HG03342 (cell line): ENCODE measurements at regions not wholly inside any gene's neighbourhood (a gene's known extent, or its start where the extent isn't known, plus 50 kb on each side); places are given as distances from the start of the nearest gene placed in this dataset.
"Not testable (repeated sequence)": the region's sequence is repeated elsewhere in the genome, so short reads cannot be mapped to it uniquely, and the experiment has no call there.

ENCODE experiments used
- ATAC-seq: cut with Tn5 transposase; IDR thresholded peaks from one replicate; pipeline ENCODE4 v1.9.1; 2021; ENCODE audit warnings: mild to moderate bottlenecking, moderate library complexity; ENCODE audit not compliant: unreplicated experiment

- ATAC-seq: no peak
Observed at GRCh38 chr2:58634653-58635370, 393.7 kb upstream of the FANCL start.

DNA sequence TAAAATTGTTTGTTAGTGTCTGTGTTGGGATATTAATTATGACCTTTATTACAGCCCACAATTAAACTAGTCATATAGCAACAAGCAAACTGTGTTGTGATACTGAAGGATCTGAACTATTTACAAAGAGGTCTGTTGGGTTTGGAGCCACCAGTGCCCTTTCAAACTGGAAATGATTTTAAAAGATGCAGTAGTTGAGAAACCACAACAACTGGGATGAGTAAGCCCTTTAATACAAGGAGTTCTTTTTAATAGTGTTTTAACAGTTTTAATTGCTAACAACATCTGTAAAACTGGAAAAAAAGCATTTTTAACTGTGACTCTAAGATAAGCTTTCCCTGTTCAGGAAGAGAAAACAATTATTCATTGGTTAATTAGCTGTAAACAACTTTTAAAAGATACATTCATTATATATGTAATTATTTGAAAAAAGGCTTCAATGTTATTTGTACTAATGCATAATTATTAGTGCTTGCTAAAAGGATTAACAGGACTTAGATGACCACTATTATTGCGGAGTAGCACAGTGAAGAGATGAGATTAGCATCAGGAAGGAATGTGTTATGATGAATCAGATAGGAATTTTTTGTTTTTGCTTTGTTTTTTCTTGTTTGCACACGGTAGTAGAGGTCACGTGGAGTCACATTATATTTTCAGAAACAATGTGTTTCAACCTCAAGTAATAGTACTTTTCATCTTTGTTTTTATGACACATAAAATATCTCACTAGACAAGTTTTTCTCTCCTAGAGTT, 392.7 kb upstream of the FANCL start:
- ATAC-seq: no peak

DNA sequence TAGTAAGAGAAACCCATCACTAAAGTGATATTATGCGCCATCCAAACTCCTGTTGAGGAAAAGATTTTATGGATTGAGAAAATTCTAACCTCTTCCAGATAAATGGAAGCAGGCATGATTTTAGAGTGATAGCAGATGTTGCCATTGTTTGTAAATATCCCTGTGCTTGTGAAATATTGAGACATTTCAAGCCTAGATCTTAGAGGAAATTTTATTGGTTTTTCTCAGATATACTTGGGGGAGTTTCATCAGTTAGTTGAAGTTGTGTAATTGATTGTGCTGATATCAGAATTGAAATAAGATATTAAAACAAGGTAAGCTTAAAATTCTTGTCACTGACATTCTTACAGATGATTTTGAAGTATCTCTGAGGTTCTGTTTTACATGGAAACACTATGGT, 390.9 kb upstream of the FANCL start:
- no peak for ATAC-seq

GRCh38 chr2:58629545-58630119, 388.5 kb upstream of the FANCL start:
- no peak for ATAC-seq

DNA sequence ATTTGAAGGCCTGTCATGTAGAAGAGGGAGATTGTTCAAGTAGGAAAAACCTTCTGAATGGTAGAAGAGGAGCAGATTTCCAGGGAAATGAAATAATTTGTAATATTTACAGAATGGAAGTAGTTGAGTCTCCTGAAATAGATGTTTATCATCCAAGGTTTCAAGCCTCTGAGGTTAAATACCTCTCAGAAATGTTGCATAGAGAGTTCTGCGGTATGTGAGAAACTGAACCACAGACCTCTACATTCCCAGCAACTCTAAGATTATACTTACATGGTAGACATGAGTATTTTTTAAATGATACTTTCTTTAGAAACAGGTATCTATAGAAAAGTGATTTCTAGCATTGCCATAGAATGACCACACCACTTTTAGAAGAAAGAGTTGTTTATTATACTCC, 379.8 kb upstream of the FANCL start:
- no peak for ATAC-seq

- no peak for ATAC-seq
Observed at GRCh38 chr2:58620093-58620492, 379.0 kb upstream of the FANCL start.

GRCh38 chr2:58616961-58617360, 375.8 kb upstream of the FANCL start:
- no peak for ATAC-seq

DNA sequence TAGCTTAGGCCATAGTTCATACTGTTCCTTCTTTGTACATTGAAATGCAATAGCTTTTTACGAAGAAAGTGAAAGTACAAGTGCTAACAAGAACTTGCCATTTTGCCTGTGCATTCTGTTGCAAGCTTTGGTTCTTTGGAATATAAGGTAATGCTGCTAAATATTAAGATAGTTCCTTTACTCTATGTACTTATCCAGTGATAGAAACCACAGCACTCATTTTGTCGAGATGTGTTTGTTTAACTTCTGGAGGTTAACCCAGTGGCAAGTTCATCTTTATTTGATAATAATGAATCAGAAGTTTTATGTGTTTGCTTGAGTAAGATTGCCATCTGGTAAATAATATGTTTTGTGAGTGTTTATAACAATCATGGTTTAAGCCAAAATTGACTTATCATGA, 373.1 kb upstream of the FANCL start:
- ATAC-seq: no peak

DNA sequence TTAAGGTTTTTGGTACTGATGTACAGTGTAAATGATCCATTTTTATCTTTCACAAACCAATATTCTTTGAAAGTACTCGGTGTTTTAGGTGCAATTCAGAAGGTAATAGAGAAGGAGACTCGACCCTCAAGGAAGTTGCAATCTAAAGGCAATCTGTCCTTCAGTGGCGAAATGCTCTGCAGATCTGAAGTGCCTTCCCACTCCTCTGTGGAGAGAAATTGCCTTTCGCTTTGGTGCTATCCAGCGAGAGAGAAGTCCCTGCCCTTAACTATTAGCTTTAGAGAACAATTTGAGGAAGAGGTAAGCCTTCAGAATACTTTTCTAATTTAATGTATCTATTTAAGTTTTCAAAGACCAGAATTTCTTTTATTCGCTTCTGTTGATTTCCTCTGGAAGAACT, 371.8 kb upstream of the FANCL start:
- ATAC-seq: no peak

- ATAC-seq: no peak
Observed at GRCh38 chr2:58609326-58609725, 368.2 kb upstream of the FANCL start.

DNA sequence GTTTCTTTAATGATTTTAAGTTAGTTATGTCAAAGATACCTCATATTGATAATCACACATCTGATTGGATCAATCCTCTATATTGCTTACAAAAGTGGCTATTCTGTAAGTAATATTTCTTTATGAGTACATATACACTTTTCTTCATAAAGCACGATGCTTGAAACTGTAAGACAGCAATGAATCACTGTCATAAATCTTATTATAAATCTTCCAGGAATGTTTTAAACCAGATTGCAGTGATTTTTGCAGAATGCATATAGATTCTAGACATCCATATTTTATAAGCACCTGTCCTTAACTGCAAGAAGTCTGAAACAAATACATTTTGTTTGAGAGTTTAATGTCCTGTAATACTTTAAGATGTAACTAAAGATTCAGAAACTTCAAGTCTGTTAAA, 367.0 kb upstream of the FANCL start:
- ATAC-seq: no peak

GRCh38 chr2:58607448-58607847, 366.3 kb upstream of the FANCL start:
- ATAC-seq: no peak

DNA sequence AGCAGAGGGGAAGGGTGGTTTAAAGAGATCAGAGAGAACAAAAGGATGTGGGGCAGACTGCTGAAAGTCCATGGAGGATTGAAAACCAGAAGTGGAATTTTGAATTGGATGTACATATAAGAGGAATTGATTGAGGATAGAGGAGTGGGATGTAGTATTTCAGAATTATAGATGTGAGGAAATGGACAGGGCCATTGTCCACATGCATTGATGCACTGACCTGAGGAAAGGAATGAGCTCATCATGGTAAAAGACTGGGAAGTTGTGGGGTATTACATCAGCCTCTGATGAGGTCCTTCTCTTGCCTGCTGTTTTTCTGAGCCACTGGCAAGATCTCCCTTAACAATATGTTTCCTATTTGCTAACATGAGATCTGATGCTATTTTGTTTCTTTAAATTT, 365.7 kb upstream of the FANCL start:
- no peak for ATAC-seq

- no peak for ATAC-seq
Observed at GRCh38 chr2:58604096-58604495, 363.0 kb upstream of the FANCL start.

DNA sequence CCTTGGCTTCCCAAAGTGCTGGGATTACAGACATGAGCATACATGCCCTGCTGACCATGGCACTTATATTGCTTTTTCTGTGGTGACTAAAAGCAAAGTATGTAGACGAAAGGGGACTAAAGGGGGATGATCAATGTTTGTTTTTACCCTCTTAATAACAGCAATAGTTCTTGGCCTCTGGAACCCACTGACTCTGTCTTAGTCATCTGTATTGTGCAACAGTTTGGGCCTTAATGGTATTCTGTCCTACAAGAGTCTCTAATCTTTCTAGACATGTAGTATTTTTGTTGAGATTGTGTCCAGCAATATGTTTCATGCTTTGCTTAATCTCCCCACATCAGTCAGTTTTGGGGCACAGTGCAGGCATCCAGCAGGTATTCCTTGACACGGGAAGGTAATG, 359.9 kb upstream of the FANCL start:
- no peak for ATAC-seq

DNA sequence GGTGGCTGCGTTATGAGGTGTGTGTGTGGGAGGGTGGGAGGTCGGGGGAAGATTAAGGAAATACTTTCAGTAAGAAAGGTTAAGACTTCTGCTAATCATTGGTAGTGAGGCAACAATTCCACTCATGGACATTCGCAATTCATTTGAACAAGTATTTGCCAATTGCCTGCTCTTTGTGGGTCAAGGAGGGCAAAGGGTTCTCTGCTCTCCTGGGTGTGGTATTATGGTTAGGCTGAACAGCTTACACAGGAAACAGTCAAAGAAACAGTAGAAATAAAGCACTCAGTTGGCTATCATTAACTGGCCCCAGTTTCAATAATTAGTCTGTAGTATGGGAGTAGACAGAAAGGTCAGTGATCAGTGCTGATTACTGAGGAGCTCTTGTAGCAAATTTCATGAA, 357.0 kb upstream of the FANCL start:
- no peak for ATAC-seq

DNA sequence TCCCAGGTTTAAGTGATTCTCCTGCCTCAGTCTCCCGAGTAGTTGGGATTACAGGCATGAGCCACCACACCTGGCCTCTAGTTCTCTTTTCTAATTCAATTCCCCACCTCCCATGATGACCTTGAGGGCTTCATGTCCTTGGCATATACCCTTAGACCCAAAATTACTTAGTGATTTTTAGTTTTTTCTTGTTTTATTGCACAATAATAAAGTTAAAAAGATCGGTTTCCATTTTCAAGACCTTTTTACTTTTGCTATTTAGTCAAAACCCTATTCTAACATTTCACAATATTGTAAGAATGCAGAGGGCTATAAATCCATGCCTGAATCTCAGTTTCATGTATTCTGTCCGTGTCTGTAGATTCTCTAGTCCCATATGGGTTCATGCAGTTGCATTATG, 354.6 kb upstream of the FANCL start:
- no peak for ATAC-seq

DNA sequence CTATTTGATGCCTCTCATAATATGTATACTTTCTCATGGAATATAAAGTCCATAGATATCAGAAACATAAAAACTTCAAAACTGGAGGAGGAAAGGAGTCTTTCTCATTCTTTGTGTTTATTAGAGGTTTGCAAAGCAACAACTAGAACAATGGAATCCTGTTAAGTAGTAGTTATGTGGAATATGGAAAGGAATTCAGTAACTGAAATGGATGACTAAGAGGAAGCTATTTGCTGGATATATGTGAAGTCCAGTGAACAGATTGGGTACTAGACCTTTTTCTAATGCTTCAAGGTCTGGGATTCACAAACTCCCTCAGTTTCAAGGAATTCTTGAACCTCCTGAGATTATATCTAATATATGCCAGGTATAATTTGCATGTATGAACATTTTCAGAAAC, 353.6 kb upstream of the FANCL start:
- ATAC-seq: no peak

DNA sequence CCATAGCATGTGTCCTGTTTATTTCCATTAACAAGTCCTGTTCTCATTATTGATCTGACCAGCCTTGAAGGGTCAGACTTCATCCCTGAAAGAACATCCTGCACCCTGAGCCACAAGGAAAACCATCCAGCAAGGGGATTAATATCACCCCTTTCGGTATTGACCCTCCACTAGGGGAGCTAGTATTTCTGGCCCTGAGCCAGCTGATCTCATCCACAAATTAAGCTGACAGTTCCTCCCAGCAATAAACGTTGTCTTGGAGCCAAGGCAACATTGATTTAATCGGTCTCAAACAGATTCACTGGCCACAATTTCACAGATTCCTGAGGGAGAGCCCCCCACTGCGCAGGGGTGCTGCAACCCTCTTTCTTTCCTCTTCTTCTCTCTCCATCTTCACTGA, 353.1 kb upstream of the FANCL start:
- no peak for ATAC-seq

GRCh38 chr2:58586178-58586577, 345.1 kb upstream of the FANCL start:
- ATAC-seq: not testable (repeated sequence)

DNA sequence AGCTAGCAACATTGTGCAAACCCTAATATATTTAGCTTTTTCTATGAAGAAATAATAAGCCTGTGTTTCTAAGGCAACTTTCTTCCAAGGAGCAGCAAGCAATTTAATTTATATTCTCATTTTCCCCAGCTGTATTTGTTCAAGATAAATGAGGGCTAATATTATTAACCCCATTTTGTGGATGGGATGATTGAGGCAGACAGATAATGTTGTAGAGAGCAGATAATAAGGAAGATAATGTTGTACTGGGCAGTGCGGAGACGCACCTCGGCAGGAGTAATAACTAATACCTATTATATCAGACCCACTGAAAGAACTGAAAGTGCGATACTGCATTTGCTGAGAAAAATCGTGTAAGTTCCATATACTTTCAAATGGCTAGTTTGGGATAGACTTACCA, 344.1 kb upstream of the FANCL start:
- ATAC-seq: no peak

DNA sequence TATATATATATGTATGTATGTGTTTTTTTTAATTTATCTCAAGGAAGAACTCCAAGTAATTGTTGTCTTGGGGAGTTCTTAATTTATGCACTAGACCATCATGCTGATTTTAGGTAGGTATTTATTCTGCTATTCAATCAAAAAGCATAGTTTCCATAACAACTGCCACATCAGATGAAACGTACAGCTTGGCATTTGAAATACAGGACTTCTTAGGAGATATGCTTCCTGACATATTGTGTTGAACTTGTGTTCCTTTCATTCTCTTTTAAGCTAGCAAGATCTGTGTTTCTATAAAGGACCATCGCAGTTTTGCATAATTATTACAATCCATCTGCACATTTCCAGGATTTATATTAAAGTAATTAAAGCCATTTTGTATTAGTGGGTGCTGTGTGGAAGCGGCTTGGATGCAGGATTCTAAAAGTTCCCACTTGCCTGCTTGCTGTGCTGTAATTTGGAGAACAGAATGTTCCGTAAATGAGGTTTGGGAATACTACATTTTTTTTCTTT, 343.5 kb upstream of the FANCL start:
- ATAC-seq: no peak
